ENCODE measurements at regions not wholly inside any gene's neighbourhood (a gene's known extent, or its start where the extent isn't known, plus 50 kb on each side); places are given as distances from the start of the nearest gene placed in this dataset.

- TF ChIP-seq CTCF (IDR thresholded peaks at IDR 0.05) (no peak), POLR2A (IDR thresholded peaks at IDR 0.05) (no peak)
Observed at GRCh38 chrX:17960891-17961290, 99.8 kb upstream of the RAI2 start.
